Caki2 (cell line): ENCODE measurements at regions not wholly inside any gene's neighbourhood (a gene's known extent, or its start where the extent isn't known, plus 50 kb on each side); places are given as distances from the start of the nearest gene placed in this dataset.
"Not testable (repeated sequence)": the region's sequence is repeated elsewhere in the genome, so short reads cannot be mapped to it uniquely, and the experiment has no call there.

ENCODE experiments used
- DNase-seq: peaks from one replicate; pipeline ENCODE4 v3.0.0-alpha.2; 2015; ENCODE audit warnings: low read depth
- in situ Hi-C: cut with HindIII; loops from 2 replicates; pipeline ENCODE4 v1.10.0; 2016; ENCODE audit warnings: low sequenced_read_pairs, low pct_unique_long_range_greater_than_20kb, mixed read lengths

DNA sequence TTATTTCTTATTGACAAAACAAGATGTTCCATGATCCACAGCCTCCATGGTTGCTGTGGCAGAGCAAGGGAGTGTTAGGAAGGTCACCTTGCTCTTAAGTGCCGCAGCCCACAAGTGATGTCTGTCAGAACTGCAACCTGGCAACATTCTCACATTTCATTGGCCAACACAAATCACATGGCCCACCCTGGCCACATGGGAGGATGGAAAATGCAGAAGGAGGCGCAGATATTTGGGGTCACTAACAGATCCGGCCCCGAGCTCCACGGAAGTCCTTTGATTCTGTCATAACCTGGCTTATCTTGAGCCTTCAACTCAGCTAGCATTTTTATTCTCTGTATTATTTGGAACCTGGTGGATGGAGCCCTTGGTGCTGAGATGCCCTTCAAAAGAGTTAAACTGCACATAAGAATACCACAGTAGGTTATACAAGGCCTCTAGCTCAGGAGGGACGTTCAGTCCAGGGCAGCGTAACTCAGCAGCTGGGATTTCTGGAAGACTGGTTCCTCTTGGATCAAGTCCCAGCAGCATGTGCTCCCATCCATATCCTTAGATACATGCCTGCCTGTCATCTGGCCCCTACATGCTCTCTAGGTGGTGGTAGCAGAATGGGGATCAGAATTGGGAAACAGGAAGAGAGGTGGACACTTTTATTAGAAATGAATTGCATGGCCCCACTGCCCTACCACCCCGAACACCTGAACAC lies 508.1 kb downstream of the HAPSTR1 start:
- DNase-seq = no peak
- in situ Hi-C loops = no loop called here

DNA sequence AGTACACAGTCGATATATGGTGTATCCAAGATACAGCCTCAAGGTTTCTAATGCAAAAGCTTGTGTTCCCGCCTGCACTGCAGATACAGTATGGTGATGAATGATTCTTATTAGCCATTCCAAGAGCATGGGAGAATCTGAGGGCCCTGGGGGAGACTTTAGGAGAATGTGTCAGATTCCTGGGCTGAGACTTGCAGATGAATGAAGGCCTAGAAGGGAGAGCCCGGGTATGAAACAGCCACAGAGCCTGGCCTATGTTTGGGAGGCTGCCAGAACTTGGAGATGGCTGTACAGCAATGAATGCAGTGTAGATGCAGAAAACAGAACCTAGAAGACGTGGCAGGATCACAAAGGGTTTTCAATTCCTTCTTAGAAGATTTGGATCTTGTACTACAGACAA lies 510.7 kb downstream of the HAPSTR1 start:
- no peak for DNase-seq
- in situ Hi-C loops = no loop called here

DNA sequence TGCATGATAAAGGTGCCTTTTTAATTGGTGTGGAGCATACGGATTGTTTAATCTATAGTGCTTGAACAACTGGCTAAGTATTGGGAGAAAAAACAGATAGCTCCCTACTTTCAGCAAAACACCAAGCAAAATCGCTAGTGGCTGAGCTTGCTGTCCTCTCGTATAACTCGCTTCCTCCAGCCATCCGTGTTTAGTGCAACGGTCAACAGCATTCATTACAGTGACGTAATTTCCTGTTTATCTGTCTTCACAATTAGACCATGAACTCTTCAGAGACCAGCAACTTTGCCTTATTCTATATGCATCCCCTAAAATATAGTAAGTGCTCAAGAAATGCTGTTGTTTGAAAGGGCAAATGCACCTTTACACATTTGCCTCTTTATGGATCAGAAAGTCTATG lies 511.9 kb downstream of the HAPSTR1 start:
- in situ Hi-C loops = no loop called here
- DNase-seq = no peak

DNA sequence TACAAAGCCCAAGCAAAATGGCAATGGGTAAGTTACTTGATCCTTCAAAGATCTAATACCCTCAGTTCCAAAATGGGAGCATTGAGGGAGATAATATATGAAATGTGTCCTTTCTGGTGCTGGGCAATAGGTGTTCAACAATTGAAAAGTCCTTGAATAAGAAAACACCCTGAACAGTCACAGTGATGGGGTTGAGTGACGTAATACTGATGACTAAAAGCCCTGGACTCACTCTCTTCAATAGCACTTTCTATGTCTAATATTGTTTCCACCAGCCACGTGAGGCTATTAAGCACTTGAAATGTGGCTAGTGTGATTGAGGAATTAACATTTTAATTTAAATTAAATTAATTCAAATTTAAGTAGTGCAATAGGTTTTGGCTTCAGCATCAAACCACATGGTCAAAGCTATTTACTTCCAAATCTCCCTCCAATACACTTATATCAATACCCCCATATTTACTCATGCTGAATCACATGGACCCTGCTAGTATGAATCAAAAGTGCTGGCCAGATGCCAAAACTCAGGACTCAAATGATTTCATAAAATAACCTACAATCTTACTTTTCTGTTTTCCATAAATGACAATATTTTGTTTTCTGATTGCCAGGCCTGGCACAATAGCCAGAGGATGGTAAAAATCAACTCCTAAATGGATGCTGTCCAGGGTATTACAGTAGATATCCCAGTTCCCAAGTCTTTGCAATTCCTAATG lies 516.2 kb downstream of the HAPSTR1 start:
- in situ Hi-C loops = no loop called here
- DNase-seq = no peak

DNA sequence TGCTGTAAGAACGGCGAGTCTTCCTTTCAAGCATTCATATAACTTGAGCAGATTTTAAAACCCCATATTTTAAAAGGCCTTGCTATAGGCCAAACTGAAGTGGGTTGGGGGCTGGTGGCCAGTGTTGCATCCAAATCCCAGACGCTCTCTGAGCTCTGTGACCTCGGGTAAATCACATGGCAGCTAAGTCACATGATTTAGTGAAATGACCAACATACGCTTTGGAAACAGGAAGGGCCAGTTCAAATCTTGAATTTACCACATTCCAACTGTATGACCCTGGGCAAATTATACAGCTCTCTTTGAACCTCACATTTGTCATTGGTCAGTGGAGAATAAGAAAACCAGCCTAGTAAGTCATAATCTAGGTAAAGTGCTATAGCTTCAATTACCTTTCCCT lies 519.3 kb downstream of the HAPSTR1 start:
- no peak for DNase-seq
- in situ Hi-C loops = no loop called here

GRCh38 chr16:9612267-9612666 lies 520.8 kb downstream of the HAPSTR1 start:
- DNase-seq = no peak
- in situ Hi-C loops = no loop called here

GRCh38 chr16:9614389-9614788 lies 522.9 kb downstream of the HAPSTR1 start:
- in situ Hi-C loops = no loop called here
- no peak for DNase-seq

GRCh38 chr16:9622268-9622667 lies 530.8 kb downstream of the HAPSTR1 start:
- DNase-seq = no peak
- in situ Hi-C loops = no loop called here

GRCh38 chr16:9625122-9625521 lies 533.7 kb downstream of the HAPSTR1 start:
- in situ Hi-C loops = no loop called here
- DNase-seq = peak; percentile 51

GRCh38 chr16:9627427-9627826 lies 536.0 kb downstream of the HAPSTR1 start:
- in situ Hi-C loops = no loop called here

DNA sequence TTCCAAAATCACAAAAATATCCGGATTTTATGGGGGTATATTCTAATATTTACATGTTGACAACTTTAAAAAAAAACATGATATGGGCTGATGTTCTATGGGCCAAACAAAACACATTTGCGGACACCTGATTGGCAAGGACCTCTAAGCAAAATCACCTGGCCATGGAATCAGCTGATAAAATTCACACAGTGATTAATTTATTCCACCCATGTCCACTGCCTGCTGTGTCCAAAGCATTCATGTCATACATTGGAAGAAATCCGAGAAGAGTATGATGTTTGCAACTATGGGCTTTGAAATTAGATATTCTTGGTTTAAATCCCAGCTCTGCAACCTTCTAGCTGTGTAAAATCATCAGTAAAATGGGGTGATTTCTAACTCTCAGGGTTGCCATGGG lies 538.7 kb downstream of the HAPSTR1 start:
- in situ Hi-C loops = no loop called here
- no peak for DNase-seq

More at GRCh38 chr16:9627427-9627826, 536.0 kb downstream of the HAPSTR1 start:
- no peak for DNase-seq

GRCh38 chr16:9630985-9631384 lies 539.5 kb downstream of the HAPSTR1 start:
- no peak for DNase-seq
- in situ Hi-C loops = no loop called here

DNA sequence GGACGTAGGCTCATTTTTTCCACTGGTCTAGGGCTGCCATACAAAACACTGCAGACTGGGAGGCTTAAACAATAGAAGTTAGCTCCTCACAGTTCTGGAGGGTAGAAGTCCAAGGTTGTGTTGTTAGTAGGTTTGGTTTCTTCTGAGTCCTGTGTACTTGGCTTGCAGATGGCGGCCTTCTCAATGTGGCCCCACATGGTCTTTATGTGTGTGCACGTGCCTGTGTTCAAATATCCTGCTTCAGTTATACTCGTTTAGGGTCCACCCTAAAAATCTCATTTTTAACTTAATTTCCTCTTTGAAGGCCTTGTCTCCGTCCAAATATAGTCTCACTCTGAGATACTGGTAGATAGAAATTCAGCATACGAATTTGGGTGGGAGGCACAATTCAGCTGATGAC lies 542.4 kb downstream of the HAPSTR1 start:
- in situ Hi-C loops = no loop called here
- DNase-seq = no peak

- DNase-seq, in situ Hi-C loops: not testable (repeated sequence)
Measured at GRCh38 chr16:9635150-9635720, 543.8 kb downstream of the HAPSTR1 start.

- in situ Hi-C loops = no loop called here
- no peak for DNase-seq
Measured at GRCh38 chr16:9644258-9644657, 538.0 kb downstream of the GRIN2A start.

DNA sequence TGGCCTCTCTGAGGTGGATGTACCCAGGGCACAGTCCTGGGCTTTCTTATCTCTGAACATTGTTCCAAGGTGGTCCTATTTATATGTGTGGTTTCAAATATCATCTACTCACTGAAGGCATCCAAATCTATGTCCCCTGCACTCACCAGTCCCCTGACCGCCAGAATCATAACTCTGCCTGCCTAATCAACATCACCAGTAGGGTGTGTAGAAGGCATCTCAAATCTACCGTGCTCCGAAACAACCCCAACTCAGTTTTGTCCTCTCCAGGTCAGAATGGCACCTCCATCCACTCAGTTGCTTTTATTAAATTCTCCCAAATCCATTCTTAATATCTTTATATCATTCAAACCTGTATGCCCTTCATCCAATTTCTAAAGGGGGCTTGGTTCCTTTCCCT lies 536.3 kb downstream of the GRIN2A start:
- DNase-seq = no peak
- in situ Hi-C loops = no loop called here

DNA sequence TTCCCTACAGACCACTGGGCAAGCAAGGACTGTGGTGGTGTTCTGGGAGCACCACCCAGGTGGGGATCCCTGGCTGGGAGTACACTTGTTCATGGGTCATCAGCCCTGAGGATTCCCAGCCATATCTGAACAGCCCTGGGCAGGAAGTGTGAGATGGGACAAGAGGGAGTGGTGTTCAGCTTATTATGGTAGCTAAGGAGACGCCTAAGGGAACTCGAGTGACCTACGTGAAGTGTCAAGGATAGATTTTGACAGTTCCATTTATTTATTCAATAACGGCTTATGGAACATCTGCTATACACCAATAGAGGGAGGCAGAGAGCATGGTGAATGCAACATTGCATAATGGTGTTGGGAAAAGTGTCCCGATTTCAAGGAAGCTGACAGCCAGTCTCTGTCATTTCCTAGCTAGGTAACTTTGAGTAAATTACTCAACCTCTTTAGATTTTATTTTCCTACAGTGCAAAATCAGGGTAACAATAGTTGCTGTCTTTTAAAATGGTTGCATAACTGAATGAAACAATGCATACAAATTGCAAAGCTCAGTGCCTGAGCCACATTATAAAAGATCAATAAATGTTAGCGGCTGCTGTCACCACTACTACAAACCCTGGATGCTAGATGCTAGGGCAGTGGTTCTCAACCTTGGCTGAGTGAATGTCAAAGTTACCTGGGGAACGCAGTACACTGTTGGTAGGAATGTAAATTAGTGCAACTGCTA lies 534.1 kb downstream of the GRIN2A start:
- peak; percentile 27 for DNase-seq
- in situ Hi-C loops = no loop called here

DNA sequence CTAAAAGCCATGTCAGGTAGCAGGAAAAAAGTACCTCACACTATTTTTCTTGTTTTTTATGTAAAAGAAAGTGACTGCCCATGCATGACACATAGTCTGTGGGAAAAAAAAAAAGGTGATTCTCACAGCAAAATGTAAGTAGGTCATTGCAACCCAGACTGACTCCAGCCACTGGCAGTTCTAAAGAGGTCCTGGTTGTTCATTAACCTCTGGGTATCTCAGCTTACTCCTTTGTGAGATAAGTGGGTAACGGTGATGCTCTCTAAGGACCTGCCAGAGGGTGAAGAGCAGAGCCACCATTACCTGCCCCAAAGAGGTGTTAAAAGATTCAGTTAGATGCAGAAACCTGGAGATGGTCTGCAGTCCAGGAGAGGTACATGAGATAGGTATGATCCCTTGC lies 531.9 kb downstream of the GRIN2A start:
- in situ Hi-C loops = no loop called here
- DNase-seq = peak; percentile 40

- in situ Hi-C loops = no loop called here
- no peak for DNase-seq
Measured at GRCh38 chr16:9655051-9655450, 527.2 kb downstream of the GRIN2A start.
